SU-DHL-6 (cell line): ENCODE measurements at regions not wholly inside any gene's neighbourhood (a gene's known extent, or its start where the extent isn't known, plus 50 kb on each side); places are given as distances from the start of the nearest gene placed in this dataset.

Experiments used
- CTCF ChIP-seq: fragments of 200-600 bp; sonication (generic); IDR thresholded peaks from one replicate; pipeline ENCODE4 v1.5.1; 2017; ENCODE audit warnings: antibody characterized with exemption, mild to moderate bottlenecking, low read length, moderate library complexity; ENCODE audit not compliant: insufficient read depth, poor library complexity, severe bottlenecking
- EZH2phosphoT487 ChIP-seq: fragments of 200-600 bp; sonication (generic), shearing (Covaris generic); conservative IDR thresholded peaks from 2 replicates; pipeline ENCODE4 v1.6.1; 2018; ENCODE audit warnings: mild to moderate bottlenecking, antibody characterized with exemption, low read length, moderate library complexity, mixed read lengths

DNA sequence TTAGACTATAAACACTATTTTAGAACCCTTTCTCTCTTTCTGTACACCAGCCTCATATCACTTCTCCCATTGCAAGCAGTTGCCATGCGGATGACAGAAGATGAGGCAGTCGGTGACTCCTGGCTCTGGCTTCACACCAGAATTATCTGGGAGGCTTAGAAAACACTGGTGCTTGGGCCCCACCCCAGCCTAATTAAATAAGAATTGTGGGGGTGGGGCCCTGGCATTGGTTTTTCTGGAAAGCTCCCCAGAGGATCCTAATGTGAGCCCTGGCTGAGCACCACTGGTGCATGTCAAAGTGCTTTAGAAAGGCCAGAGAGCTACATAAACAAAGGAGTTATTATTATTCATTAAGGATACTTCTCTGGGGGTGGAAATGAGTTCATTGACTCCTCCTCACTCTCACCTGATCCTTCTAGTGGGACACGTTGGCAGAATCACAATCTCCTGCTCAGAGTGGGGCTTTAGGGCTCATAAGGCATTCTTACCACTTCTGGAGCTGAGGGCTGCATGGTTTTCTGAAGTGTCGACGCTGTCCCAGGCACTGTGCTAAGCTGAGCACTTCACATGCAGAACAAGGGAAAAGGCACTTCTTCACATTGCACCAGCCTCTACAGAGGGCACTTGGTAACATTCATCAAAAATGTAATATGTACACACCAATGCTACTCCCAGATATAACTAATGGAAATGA lies 188.5 kb upstream of the TLE3 start:
- TF ChIP-seq CTCF (no peak), EZH2phosphoT487 (no peak)
